ENCODE measurements at regions not wholly inside any gene's neighbourhood (a gene's known extent, or its start where the extent isn't known, plus 50 kb on each side); places are given as distances from the start of the nearest gene placed in this dataset.

GRCh38 chr3:72446218-72447058 lies 401.8 kb downstream of the SHQ1 start, which contains the start of gene RYBP:
Gene RYBP, minus strand, starts transcription at chr3:72446621.
- TF ChIP-seq, protein P1, sequence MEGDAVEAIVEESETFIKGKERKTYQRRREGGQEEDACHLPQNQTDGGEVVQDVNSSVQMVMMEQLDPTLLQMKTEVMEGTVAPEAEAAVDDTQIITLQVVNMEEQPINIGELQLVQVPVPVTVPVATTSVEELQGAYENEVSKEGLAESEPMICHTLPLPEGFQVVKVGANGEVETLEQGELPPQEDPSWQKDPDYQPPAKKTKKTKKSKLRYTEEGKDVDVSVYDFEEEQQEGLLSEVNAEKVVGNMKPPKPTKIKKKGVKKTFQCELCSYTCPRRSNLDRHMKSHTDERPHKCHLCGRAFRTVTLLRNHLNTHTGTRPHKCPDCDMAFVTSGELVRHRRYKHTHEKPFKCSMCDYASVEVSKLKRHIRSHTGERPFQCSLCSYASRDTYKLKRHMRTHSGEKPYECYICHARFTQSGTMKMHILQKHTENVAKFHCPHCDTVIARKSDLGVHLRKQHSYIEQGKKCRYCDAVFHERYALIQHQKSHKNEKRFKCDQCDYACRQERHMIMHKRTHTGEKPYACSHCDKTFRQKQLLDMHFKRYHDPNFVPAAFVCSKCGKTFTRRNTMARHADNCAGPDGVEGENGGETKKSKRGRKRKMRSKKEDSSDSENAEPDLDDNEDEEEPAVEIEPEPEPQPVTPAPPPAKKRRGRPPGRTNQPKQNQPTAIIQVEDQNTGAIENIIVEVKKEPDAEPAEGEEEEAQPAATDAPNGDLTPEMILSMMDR (IDR thresholded peaks at IDR 0.05), result peak in 2 of 5 experiments; percentile 9 to 10
- TF ChIP-seq POLR2A (IDR thresholded peaks at IDR 0.05) (no peak), EP300 (IDR thresholded peaks at IDR 0.05) (peak in 1 of 2 donors; percentile 50)
- H3K4me1 ChIP-seq, result peaks cover 0 to 46% (median 7%) of the 10 kb centered on the region in 4 donors
- H3K36me3 ChIP-seq, result no peaks in the 10 kb centered on the region
- peak within 1 kb of the TSS; percentile 88 to 95 (median 92) for H3K27ac ChIP-seq
- DNase-seq (ENCODE audit: low spot score in 2 of 2), result peak; percentile 39 to 41
- whole genome bisulfite sequencing, 2 donors, result 1 to 2% methylated on average over 19 to 38 of the region's 49 CpGs
- H3K4me3 ChIP-seq, result peak within 1 kb of the TSS; percentile 71 to 90 (median 80)
- H3K9me3 ChIP-seq, result no peaks in the 10 kb centered on the region
- no peaks in the 10 kb centered on the region for H3K27me3 ChIP-seq

DNA sequence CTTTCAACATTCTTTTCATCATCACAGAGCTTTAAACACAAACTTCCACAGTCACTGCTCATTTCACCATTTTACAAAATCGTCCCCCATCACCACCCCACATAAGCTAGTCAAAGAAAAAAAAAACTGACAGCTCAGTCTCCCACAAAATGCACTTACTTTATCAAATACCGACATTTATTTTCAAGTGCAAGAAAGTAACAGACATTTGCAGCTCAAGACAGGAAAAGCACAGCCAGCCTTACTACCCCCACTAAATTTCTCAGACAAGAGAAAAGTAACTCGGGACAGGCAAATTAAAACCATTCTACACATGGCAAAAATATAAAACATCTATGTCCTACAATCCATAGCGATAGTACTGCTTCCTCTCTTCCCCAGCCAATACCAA lies 402.4 kb downstream of the SHQ1 start:
- Histone ChIP-seq H3K27me3 (no peaks in the 10 kb centered on the region), H3K4me3 (peak overlapping the region; percentile 71 to 90 (median 80)), H3K36me3 (no peaks in the 10 kb centered on the region), H3K9me3 (no peaks in the 10 kb centered on the region), H3K27ac (peak overlapping the region in 3 of 4 donors; percentile 88 to 95 (median 94)), H3K4me1 (peaks cover 0 to 52% (median 7%) of the 10 kb centered on the region in 4 donors)
- no peak for DNase-seq (ENCODE audit: low spot score in 2 of 2)
- TF ChIP-seq, protein P1 (IDR thresholded peaks at IDR 0.05), result no peak
- TF ChIP-seq EP300 (IDR thresholded peaks at IDR 0.05) (no peak), POLR2A (IDR thresholded peaks at IDR 0.05) (no peak)
- WGBS, 2 donors, result 8 to 12% methylated on average over 4 of the region's 4 CpGs

GRCh38 chr3:72444656-72445223 lies 403.5 kb downstream of the SHQ1 start:
- Histone ChIP-seq H3K9me3 (no peaks in the 10 kb centered on the region), H3K4me1 (peaks cover 0 to 59% (median 9%) of the 10 kb centered on the region in 4 donors), H3K27ac (no peak overlapping the region), H3K27me3 (no peaks in the 10 kb centered on the region), H3K36me3 (no peaks in the 10 kb centered on the region), H3K4me3 (no peak overlapping the region)
- WGBS, 2 donors, result 76 to 78% methylated on average over 7 of the region's 7 CpGs
- TF ChIP-seq EP300 (IDR thresholded peaks at IDR 0.05) (no peak), POLR2A (IDR thresholded peaks at IDR 0.05) (no peak)
- TF ChIP-seq, protein P1 (IDR thresholded peaks at IDR 0.05), result no peak
- no peak for DNase-seq (ENCODE audit: low spot score in 2 of 2)

- WGBS, 2 donors, result 87 to 90% methylated on average over 4 of the region's 4 CpGs
- H3K36me3 ChIP-seq, result no peaks in the 10 kb centered on the region
- H3K4me3 ChIP-seq, result no peak overlapping the region
- TF ChIP-seq, protein P1 (IDR thresholded peaks at IDR 0.05), result no peak
- DNase-seq (ENCODE audit: low spot score in 2 of 2), result no peak
- H3K27me3 ChIP-seq, result no peaks in the 10 kb centered on the region
- H3K4me1 ChIP-seq, result peaks cover 0 to 78% (median 18%) of the 10 kb centered on the region in 4 donors
- H3K9me3 ChIP-seq, result no peaks in the 10 kb centered on the region
- no peak overlapping the region for H3K27ac ChIP-seq
Observed at GRCh38 chr3:72442759-72443158, 405.5 kb downstream of the SHQ1 start.
